ENCODE measurements at regions not wholly inside any gene's neighbourhood (a gene's known extent, or its start where the extent isn't known, plus 50 kb on each side); places are given as distances from the start of the nearest gene placed in this dataset.
A peak's percentile ranks its signal among the peaks of the same experiment; 100 is the strongest.

GRCh38 chr11:45556851-45557707 is 108.3 kb downstream of the CHST1 start:
- 46% methylated on average over 7 of the region's 10 CpGs for WGBS
- H3K36me3 ChIP-seq (ENCODE audit: control insufficient read depth in 1 of 2, insufficient read depth in 2 of 2, low read depth in 1 of 2, low read length in 2 of 2) = no peaks in the 10 kb centered on the region
- H2BK15ac ChIP-seq (ENCODE audit: low read depth, poor library complexity, severe bottlenecking) = no peak overlapping the region
- H2BK12ac ChIP-seq (ENCODE audit: low read length in 2 of 2) = no peak overlapping the region
- no peak overlapping the region for H2AK5ac ChIP-seq (ENCODE audit: low read length, severe bottlenecking)
- no peak overlapping the region for H3K4me2 ChIP-seq (ENCODE audit: low read length, poor library complexity, severe bottlenecking)
- no peak overlapping the region for H3K4ac ChIP-seq (ENCODE audit: low read depth in 1 of 2, low read length in 2 of 2)
- peak overlapping the region in 1 of 2 experiments; percentile 12 for H3K4me3 ChIP-seq (ENCODE audit: insufficient read depth in 1 of 2, low read depth in 1 of 2, low read length in 2 of 2)
- no peaks in the 10 kb centered on the region for H3K4me1 ChIP-seq (ENCODE audit: control insufficient read depth, insufficient read depth, low read depth, low read length)
- H3K27me3 ChIP-seq (ENCODE audit: control insufficient read depth in 1 of 2, insufficient read depth in 1 of 2, low read length in 2 of 2) = peaks cover 0 to 21% of the 10 kb centered on the region in 2 experiments
- no peak overlapping the region for H2AFZ ChIP-seq (ENCODE audit: low read depth, low read length)
- no peaks in the 10 kb centered on the region for H3K79me1 ChIP-seq (replicated peaks; ENCODE audit: low read length, poor library complexity, severe bottlenecking)
- H3K9me3 ChIP-seq (ENCODE audit: control insufficient read depth, low read length) = peaks cover 16% of the 10 kb centered on the region
- H2BK120ac ChIP-seq (ENCODE audit: low read depth, low read length) = no peak overlapping the region
- H3K18ac ChIP-seq (ENCODE audit: low read depth in 1 of 2, low read length in 2 of 2) = no peak overlapping the region
- H3K23ac ChIP-seq (ENCODE audit: low read length in 2 of 2) = no peak overlapping the region
- peak overlapping the region; percentile 75 for H3K9ac ChIP-seq (ENCODE audit: low read length)
- no peak overlapping the region for H2BK5ac ChIP-seq (ENCODE audit: low read depth, low read length, poor library complexity, severe bottlenecking)
- H4K91ac ChIP-seq (ENCODE audit: low read length) = no peak overlapping the region
- no peak overlapping the region for H4K8ac ChIP-seq (ENCODE audit: low read length)
- H3K27ac ChIP-seq (ENCODE audit: low read length, poor library complexity, severe bottlenecking) = no peak overlapping the region
- DNase-seq = peak; percentile 32
- H3K14ac ChIP-seq (ENCODE audit: low read length in 2 of 2) = peak overlapping the region in 1 of 2 experiments; percentile 29

- H3K4me2 ChIP-seq (ENCODE audit: low read length, poor library complexity, severe bottlenecking) = no peak overlapping the region
- no peak overlapping the region for H3K23ac ChIP-seq (ENCODE audit: low read length in 2 of 2)
- H3K27me3 ChIP-seq (ENCODE audit: control insufficient read depth in 1 of 2, insufficient read depth in 1 of 2, low read length in 2 of 2) = peaks cover 4 to 5% of the 10 kb centered on the region in 2 experiments
- no peak overlapping the region for H2BK120ac ChIP-seq (ENCODE audit: low read depth, low read length)
- H3K79me1 ChIP-seq (replicated peaks; ENCODE audit: low read length, poor library complexity, severe bottlenecking) = no peaks in the 10 kb centered on the region
- H3K4me3 ChIP-seq (ENCODE audit: insufficient read depth in 1 of 2, low read depth in 1 of 2, low read length in 2 of 2) = no peak overlapping the region
- H3K14ac ChIP-seq (ENCODE audit: low read length in 2 of 2) = no peak overlapping the region
- H2BK15ac ChIP-seq (ENCODE audit: low read depth, poor library complexity, severe bottlenecking) = no peak overlapping the region
- H3K9me3 ChIP-seq (ENCODE audit: control insufficient read depth, low read length) = peaks cover 16% of the 10 kb centered on the region
- no peak overlapping the region for H3K4ac ChIP-seq (ENCODE audit: low read depth in 1 of 2, low read length in 2 of 2)
- no peak overlapping the region for H2AFZ ChIP-seq (ENCODE audit: low read depth, low read length)
- H2BK5ac ChIP-seq (ENCODE audit: low read depth, low read length, poor library complexity, severe bottlenecking) = no peak overlapping the region
- no peak overlapping the region for H4K91ac ChIP-seq (ENCODE audit: low read length)
- no peak overlapping the region for H3K18ac ChIP-seq (ENCODE audit: low read depth in 1 of 2, low read length in 2 of 2)
- 78% methylated on average over 12 of the region's 14 CpGs for WGBS
- no peak overlapping the region for H4K8ac ChIP-seq (ENCODE audit: low read length)
- no peaks in the 10 kb centered on the region for H3K4me1 ChIP-seq (ENCODE audit: control insufficient read depth, insufficient read depth, low read depth, low read length)
- H2BK12ac ChIP-seq (ENCODE audit: low read length in 2 of 2) = no peak overlapping the region
- H3K36me3 ChIP-seq (ENCODE audit: control insufficient read depth in 1 of 2, insufficient read depth in 2 of 2, low read depth in 1 of 2, low read length in 2 of 2) = no peaks in the 10 kb centered on the region
- H2AK5ac ChIP-seq (ENCODE audit: low read length, severe bottlenecking) = no peak overlapping the region
- no peak overlapping the region for H3K27ac ChIP-seq (ENCODE audit: low read length, poor library complexity, severe bottlenecking)
- H3K9ac ChIP-seq (ENCODE audit: low read length) = no peak overlapping the region
- DNase-seq = no peak
Measured at GRCh38 chr11:45554230-45554967, 111.0 kb downstream of the CHST1 start.

GRCh38 chr11:45553383-45553936 is 112.0 kb downstream of the CHST1 start:
- H3K9me3 ChIP-seq (ENCODE audit: control insufficient read depth, low read length) = peaks cover 12% of the 10 kb centered on the region
- no peak overlapping the region for H2BK12ac ChIP-seq (ENCODE audit: low read length in 2 of 2)
- no peak for DNase-seq
- no peak overlapping the region for H2BK120ac ChIP-seq (ENCODE audit: low read depth, low read length)
- H3K27me3 ChIP-seq (ENCODE audit: control insufficient read depth in 1 of 2, insufficient read depth in 1 of 2, low read length in 2 of 2) = peaks cover 4 to 9% of the 10 kb centered on the region in 2 experiments
- no peak overlapping the region for H2AK5ac ChIP-seq (ENCODE audit: low read length, severe bottlenecking)
- H3K9ac ChIP-seq (ENCODE audit: low read length) = no peak overlapping the region
- no peak overlapping the region for H4K91ac ChIP-seq (ENCODE audit: low read length)
- H3K4me1 ChIP-seq (ENCODE audit: control insufficient read depth, insufficient read depth, low read depth, low read length) = no peaks in the 10 kb centered on the region
- H4K8ac ChIP-seq (ENCODE audit: low read length) = no peak overlapping the region
- no peak overlapping the region for H3K18ac ChIP-seq (ENCODE audit: low read depth in 1 of 2, low read length in 2 of 2)
- H2AFZ ChIP-seq (ENCODE audit: low read depth, low read length) = no peak overlapping the region
- no peaks in the 10 kb centered on the region for H3K36me3 ChIP-seq (ENCODE audit: control insufficient read depth in 1 of 2, insufficient read depth in 2 of 2, low read depth in 1 of 2, low read length in 2 of 2)
- WGBS = 79% methylated on average over 9 of the region's 9 CpGs
- H3K4ac ChIP-seq (ENCODE audit: low read depth in 1 of 2, low read length in 2 of 2) = no peak overlapping the region
- no peak overlapping the region for H3K14ac ChIP-seq (ENCODE audit: low read length in 2 of 2)
- no peak overlapping the region for H3K23ac ChIP-seq (ENCODE audit: low read length in 2 of 2)
- H2BK15ac ChIP-seq (ENCODE audit: low read depth, poor library complexity, severe bottlenecking) = no peak overlapping the region
- H3K27ac ChIP-seq (ENCODE audit: low read length, poor library complexity, severe bottlenecking) = no peak overlapping the region
- H3K79me1 ChIP-seq (replicated peaks; ENCODE audit: low read length, poor library complexity, severe bottlenecking) = no peaks in the 10 kb centered on the region
- H2BK5ac ChIP-seq (ENCODE audit: low read depth, low read length, poor library complexity, severe bottlenecking) = no peak overlapping the region
- no peak overlapping the region for H3K4me3 ChIP-seq (ENCODE audit: insufficient read depth in 1 of 2, low read depth in 1 of 2, low read length in 2 of 2)
- no peak overlapping the region for H3K4me2 ChIP-seq (ENCODE audit: low read length, poor library complexity, severe bottlenecking)

- Histone ChIP-seq H3K79me1 (replicated peaks; ENCODE audit: low read length, poor library complexity, severe bottlenecking) (no peaks in the 10 kb centered on the region), H2BK15ac (ENCODE audit: low read depth, poor library complexity, severe bottlenecking) (no peak overlapping the region), H2BK12ac (ENCODE audit: low read length in 2 of 2) (no peak overlapping the region), H3K9ac (ENCODE audit: low read length) (no peak overlapping the region), H2BK120ac (ENCODE audit: low read depth, low read length) (no peak overlapping the region), H3K23ac (ENCODE audit: low read length in 2 of 2) (no peak overlapping the region), H2AK5ac (ENCODE audit: low read length, severe bottlenecking) (no peak overlapping the region), H4K91ac (ENCODE audit: low read length) (no peak overlapping the region), H2AFZ (ENCODE audit: low read depth, low read length) (no peak overlapping the region), H3K9me3 (ENCODE audit: control insufficient read depth, low read length) (no peaks in the 10 kb centered on the region), H3K18ac (ENCODE audit: low read depth in 1 of 2, low read length in 2 of 2) (no peak overlapping the region), H3K4me3 (ENCODE audit: insufficient read depth in 1 of 2, low read depth in 1 of 2, low read length in 2 of 2) (no peak overlapping the region), H4K8ac (ENCODE audit: low read length) (no peak overlapping the region), H3K36me3 (ENCODE audit: control insufficient read depth in 1 of 2, insufficient read depth in 2 of 2, low read depth in 1 of 2, low read length in 2 of 2) (no peaks in the 10 kb centered on the region), H2BK5ac (ENCODE audit: low read depth, low read length, poor library complexity, severe bottlenecking) (no peak overlapping the region), H3K14ac (ENCODE audit: low read length in 2 of 2) (no peak overlapping the region), H3K27me3 (ENCODE audit: control insufficient read depth in 1 of 2, insufficient read depth in 1 of 2, low read length in 2 of 2) (peaks cover 19 to 26% of the 10 kb centered on the region in 2 experiments), H3K4me2 (ENCODE audit: low read length, poor library complexity, severe bottlenecking) (no peak overlapping the region), H3K4me1 (ENCODE audit: control insufficient read depth, insufficient read depth, low read depth, low read length) (no peaks in the 10 kb centered on the region), H3K27ac (ENCODE audit: low read length, poor library complexity, severe bottlenecking) (no peak overlapping the region), H3K4ac (ENCODE audit: low read depth in 1 of 2, low read length in 2 of 2) (no peak overlapping the region)
- no peak for DNase-seq
- 84% methylated on average over 10 of the region's 10 CpGs for WGBS
Measured at GRCh38 chr11:45551191-45551713, 114.2 kb downstream of the CHST1 start.
